ENCODE measurements at regions not wholly inside any gene's neighbourhood (a gene's known extent, or its start where the extent isn't known, plus 50 kb on each side); places are given as distances from the start of the nearest gene placed in this dataset.

DNA sequence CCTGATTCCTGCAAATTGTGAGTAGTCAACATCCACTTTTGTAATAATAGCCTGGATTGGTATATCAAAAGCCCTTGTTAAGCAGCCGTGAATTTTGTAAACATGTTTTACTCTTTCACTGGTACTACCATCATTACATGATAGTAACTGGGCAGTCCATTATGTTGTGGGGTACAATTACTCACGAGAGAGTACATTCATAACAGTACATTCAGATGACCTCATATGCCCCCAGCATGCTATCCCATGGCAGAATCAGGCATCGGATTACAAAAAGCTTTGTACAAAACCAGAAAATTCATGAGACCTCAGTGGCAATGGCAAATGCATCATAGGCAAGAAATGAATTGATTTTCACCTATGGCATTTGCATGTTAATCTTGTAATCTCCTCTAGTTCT, 166.2 kb downstream of the EPM2A start:
- no peak for TF ChIP-seq EGR1 (IDR thresholded peaks at IDR 0.05)
- TF ChIP-seq YY1 (IDR thresholded peaks at IDR 0.05; ENCODE audit: low read depth), result no peak
- no peak for TF ChIP-seq CEBPB (IDR thresholded peaks at IDR 0.05)
- TF ChIP-seq ZBTB7A (IDR thresholded peaks at IDR 0.05; ENCODE audit: low read depth), result no peak
- TF ChIP-seq RAD21 (IDR thresholded peaks at IDR 0.05; ENCODE audit: low read depth), result no peak
- TF ChIP-seq, protein P1, sequence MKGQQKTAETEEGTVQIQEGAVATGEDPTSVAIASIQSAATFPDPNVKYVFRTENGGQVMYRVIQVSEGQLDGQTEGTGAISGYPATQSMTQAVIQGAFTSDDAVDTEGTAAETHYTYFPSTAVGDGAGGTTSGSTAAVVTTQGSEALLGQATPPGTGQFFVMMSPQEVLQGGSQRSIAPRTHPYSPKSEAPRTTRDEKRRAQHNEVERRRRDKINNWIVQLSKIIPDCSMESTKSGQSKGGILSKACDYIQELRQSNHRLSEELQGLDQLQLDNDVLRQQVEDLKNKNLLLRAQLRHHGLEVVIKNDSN (IDR thresholded peaks at IDR 0.05), result no peak
- no peak for TF ChIP-seq FOXM1 (IDR thresholded peaks at IDR 0.05; ENCODE audit: borderline replicate concordance, low read depth)
- TF ChIP-seq, protein P2, sequence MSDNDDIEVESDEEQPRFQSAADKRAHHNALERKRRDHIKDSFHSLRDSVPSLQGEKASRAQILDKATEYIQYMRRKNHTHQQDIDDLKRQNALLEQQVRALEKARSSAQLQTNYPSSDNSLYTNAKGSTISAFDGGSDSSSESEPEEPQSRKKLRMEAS (IDR thresholded peaks at IDR 0.05), result no peak
- no peak for TF ChIP-seq TEAD4 (IDR thresholded peaks at IDR 0.05)
- no peak for TF ChIP-seq EP300 (IDR thresholded peaks at IDR 0.05; ENCODE audit: borderline replicate concordance)
- TF ChIP-seq CREB1 (IDR thresholded peaks at IDR 0.05; ENCODE audit: low read depth), result no peak
- TF ChIP-seq, protein P3, sequence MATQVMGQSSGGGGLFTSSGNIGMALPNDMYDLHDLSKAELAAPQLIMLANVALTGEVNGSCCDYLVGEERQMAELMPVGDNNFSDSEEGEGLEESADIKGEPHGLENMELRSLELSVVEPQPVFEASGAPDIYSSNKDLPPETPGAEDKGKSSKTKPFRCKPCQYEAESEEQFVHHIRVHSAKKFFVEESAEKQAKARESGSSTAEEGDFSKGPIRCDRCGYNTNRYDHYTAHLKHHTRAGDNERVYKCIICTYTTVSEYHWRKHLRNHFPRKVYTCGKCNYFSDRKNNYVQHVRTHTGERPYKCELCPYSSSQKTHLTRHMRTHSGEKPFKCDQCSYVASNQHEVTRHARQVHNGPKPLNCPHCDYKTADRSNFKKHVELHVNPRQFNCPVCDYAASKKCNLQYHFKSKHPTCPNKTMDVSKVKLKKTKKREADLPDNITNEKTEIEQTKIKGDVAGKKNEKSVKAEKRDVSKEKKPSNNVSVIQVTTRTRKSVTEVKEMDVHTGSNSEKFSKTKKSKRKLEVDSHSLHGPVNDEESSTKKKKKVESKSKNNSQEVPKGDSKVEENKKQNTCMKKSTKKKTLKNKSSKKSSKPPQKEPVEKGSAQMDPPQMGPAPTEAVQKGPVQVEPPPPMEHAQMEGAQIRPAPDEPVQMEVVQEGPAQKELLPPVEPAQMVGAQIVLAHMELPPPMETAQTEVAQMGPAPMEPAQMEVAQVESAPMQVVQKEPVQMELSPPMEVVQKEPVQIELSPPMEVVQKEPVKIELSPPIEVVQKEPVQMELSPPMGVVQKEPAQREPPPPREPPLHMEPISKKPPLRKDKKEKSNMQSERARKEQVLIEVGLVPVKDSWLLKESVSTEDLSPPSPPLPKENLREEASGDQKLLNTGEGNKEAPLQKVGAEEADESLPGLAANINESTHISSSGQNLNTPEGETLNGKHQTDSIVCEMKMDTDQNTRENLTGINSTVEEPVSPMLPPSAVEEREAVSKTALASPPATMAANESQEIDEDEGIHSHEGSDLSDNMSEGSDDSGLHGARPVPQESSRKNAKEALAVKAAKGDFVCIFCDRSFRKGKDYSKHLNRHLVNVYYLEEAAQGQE (IDR thresholded peaks at IDR 0.05; ENCODE audit: low read depth), result no peak
- TF ChIP-seq TAF1 (IDR thresholded peaks at IDR 0.05; ENCODE audit: low read depth), result no peak
- no peak for TF ChIP-seq TCF12 (IDR thresholded peaks at IDR 0.05; ENCODE audit: low read depth)
- TF ChIP-seq NFIC (IDR thresholded peaks at IDR 0.05), result no peak
